Left cardiac atrium (tissue), 4 donors: ENCODE measurements at regions not wholly inside any gene's neighbourhood (a gene's known extent, or its start where the extent isn't known, plus 50 kb on each side); places are given as distances from the start of the nearest gene placed in this dataset.

Source experiments
- ATAC-seq, 2 donors: fragments of 200-7000 bp; cut with Tn5 transposase; one replicate each; pipeline ENCODE4 v1.9.1; 2020; ENCODE audit warnings: mild to moderate bottlenecking in 2 of 2, moderate library complexity in 2 of 2
- DNase-seq: peaks from one replicate; pipeline ENCODE4 v3.0.0-alpha.2; 2020
- intact Hi-C, 2 donors: fragments of 100-400 bp; cut with DNase I; formaldehyde crosslinking; loops; one replicate each; pipeline versions ENCODE4 v1.14.1 to v1.15.1; 2022 to 2023
- donor health status: DM: no; HTN: yes; CAD: no.
- donor health status: DM: no; HTN: yes; CAD: no; lungs with severe emphysema.
- donor health status: DM: yes; HTN: yes; CAD: no.
- donor health status: Dilated cardiomyopathy.

DNA sequence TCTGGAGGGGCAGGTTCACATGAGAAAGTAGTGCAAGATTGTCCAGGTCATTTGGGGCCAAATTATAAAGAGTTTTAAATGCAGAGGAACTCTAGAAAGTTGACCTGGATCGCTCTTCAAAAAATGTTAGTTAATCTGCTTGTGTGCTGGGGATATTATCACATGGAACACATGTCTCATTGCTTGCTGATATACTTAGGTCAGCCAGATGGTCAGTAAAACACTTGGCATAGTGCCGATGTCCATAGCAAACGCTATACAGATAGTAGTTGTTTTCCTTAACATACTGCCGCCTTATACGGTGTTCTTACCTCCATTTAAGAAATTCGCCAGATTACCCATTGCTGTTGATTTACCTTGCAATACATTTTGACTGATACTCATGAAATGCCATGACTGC is 103.4 kb upstream of the CWC22 start:
- no peak for ATAC-seq
- intact Hi-C loops = no loop called here
- DNase-seq = no peak

- intact Hi-C loops = no loop called here
- no peak for DNase-seq
Measured at GRCh38 chr2:180101846-180102245, 94.7 kb upstream of the CWC22 start.

DNA sequence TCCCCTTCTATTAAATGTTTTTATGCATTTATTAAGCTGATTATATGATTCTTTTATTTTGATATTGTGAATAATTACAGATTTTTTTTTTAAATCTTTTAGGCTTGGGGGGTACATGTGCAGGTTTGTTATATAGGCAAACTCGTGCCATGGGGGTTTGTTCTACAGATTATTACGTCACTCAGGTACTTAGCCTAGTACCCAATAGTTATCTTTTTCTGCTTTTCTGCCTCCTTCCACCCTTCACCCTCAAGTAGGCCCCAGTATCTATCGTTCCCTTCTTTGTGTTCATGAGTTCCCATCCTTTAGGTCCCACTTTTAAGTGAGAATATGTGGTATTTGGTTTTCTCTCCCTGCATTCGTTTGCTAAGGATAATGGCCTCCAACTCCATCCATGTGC is 92.2 kb upstream of the CWC22 start:
- no peak for ATAC-seq
- no peak for DNase-seq
- intact Hi-C loops = no loop called here

More at GRCh38 chr2:180101846-180102245, 94.7 kb upstream of the CWC22 start:
- no peak for ATAC-seq

GRCh38 chr2:180085144-180085543 is 78.0 kb upstream of the CWC22 start:
- intact Hi-C loops = no loop called here
- DNase-seq (no peak), ATAC-seq (no peak)

DNA sequence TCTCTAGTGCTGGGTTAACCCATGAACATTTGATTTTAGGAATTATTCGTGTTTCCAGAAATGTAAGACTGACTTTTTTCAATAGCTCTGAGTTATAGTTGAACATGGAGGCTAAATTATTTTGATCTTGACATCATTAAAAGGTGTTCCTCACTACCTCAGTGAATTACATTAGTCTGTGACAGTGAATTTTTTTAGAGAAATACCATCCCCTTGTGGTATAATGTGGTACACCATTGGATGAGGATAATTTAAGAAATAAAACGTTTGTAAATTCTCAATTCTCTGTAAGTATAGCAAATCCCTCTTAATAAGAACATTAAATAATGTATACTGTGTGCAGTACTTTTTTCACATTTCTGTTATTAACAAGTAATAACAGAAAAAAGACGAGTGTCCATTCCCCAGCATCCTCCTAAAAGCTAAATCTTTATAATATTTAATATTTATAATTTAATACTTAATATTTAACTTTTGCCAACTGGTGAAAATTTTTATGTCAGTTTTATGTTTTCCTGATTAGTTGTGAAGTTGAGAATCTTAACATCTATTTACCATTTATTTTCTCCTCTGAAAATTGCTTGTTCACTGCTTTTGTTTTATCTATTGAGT is 70.3 kb upstream of the CWC22 start:
- ATAC-seq (no peak), DNase-seq (no peak)
- intact Hi-C loops = no loop called here

GRCh38 chr2:180075870-180076269 is 68.8 kb upstream of the CWC22 start:
- DNase-seq (no peak), ATAC-seq (no peak)
- intact Hi-C loops = no loop called here

DNA sequence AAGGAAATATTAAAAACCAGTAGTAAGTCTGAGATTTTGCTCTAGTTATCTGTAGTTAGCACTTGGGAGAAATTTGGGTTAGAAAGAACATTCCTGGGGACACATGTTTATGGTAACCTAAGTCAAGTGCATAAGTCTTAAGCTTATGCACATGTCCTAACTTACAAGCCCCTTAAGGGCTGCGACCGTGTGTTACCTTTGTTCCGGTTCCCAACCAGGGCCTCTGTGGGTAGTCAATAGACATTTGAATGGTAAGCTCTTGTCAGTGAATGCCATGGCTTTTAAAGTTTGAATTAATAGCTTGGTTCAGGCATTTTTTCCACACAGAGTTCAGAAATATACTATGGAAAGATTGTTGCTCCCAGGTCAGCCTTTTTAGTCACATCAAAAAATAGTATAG is 64.7 kb upstream of the CWC22 start:
- no peak for DNase-seq
- ATAC-seq = no peak
- intact Hi-C loops = no loop called here

GRCh38 chr2:180063494-180064092 is 56.5 kb upstream of the CWC22 start:
- intact Hi-C loops = no loop called here
- DNase-seq = no peak
- no peak for ATAC-seq

GRCh38 chr2:180062178-180062577 is 55.1 kb upstream of the CWC22 start:
- ATAC-seq = no peak

GRCh38 chr2:180061546-180061945 is 54.4 kb upstream of the CWC22 start:
- ATAC-seq (no peak), DNase-seq (no peak)
- intact Hi-C loops = no loop called here

More at GRCh38 chr2:180062178-180062577, 55.1 kb upstream of the CWC22 start:
- no peak for DNase-seq
- intact Hi-C loops = no loop called here

DNA sequence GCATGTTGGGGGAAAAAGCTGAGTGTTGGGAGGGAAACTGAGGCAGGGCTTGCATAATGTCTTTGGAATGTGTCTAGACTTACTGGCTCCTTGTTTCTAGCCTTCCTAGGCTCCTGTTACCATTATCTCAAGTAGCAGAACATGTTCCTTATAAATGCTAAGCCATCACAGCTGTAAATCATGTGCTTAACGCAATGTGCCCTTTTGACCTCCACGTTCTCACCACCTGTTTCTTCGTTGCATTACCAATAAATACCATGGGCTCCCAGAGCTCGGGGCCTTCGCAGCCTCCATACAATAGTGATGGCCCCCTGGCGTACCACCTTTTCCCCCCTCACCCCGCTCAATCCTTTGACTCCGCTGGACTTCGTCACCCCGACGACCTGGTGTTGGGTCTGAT is 54.0 kb upstream of the CWC22 start:
- ATAC-seq (no peak), DNase-seq (no peak)
- intact Hi-C loops = no loop called here

GRCh38 chr2:180058993-180059392 is 51.9 kb upstream of the CWC22 start:
- DNase-seq (no peak), ATAC-seq (no peak)
- intact Hi-C loops = no loop called here

- no peak for ATAC-seq
- DNase-seq = no peak
- intact Hi-C loops = no loop called here
Measured at GRCh38 chr2:180057706-180058412, 50.8 kb upstream of the CWC22 start.
